Neural progenitor cell (in vitro differentiated cells): ENCODE measurements at regions not wholly inside any gene's neighbourhood (a gene's known extent, or its start where the extent isn't known, plus 50 kb on each side); places are given as distances from the start of the nearest gene placed in this dataset.

Experiments
- CTCF ChIP-seq: fragments of 200-600 bp; sonication (generic); IDR thresholded peaks from 2 replicates; pipeline ENCODE4 v1.5.1; 2017; ENCODE audit warnings: antibody characterized with exemption, mild to moderate bottlenecking
- EZH2 ChIP-seq: fragments of 200-600 bp; sonication (generic); IDR thresholded peaks from 2 replicates; pipeline ENCODE4 v1.6.1; 2017; ENCODE audit warnings: antibody characterized with exemption, mild to moderate bottlenecking, moderate library complexity

- TF ChIP-seq CTCF (no peak), EZH2 (no peak)
Observed at GRCh38 chr13:60716313-60716712, 319.3 kb downstream of the TDRD3 start.
